Naive thymus-derived CD8-positive, alpha-beta T cell (primary cell): ENCODE measurements at regions not wholly inside any gene's neighbourhood (a gene's known extent, or its start where the extent isn't known, plus 50 kb on each side); places are given as distances from the start of the nearest gene placed in this dataset.
"Not testable (repeated sequence)": the region's sequence is repeated elsewhere in the genome, so short reads cannot be mapped to it uniquely, and the experiment has no call there.

Source experiments
- ATAC-seq, 2 donors: fragments of 150-1000 bp; cut with Tn5 transposase in 1 of 2; sonication (Bioruptor Pico), chemical (Tn5 transposase) in 1 of 2; 1 replicate in 1 of 2; 2 replicates in 1 of 2; pipeline ENCODE4 v1.10.0; 2021; ENCODE audit warnings: mild to moderate bottlenecking in 2 of 2, moderate library complexity in 2 of 2
- POLR2A ChIA-PET: fragments of 350-600 bp; sonication (Branson Sonifier 250); formaldehyde crosslinking; loops from one replicate; lab custom pipeline; 2021; ENCODE audit warnings: antibody characterized with exemption; lab: Charles Lee
- DNase-seq, 10 donors: peaks; one replicate each; pipeline versions ENCODE4 v3.0.0 to v3.0.0-alpha.2; 2020 to 2022
- H3K27ac Mint-ChIP-seq, 10 donors: one replicate each; pipeline ENCODE4 v1.8.0; 2020 to 2022; ENCODE audit warnings: mild to moderate bottlenecking in 10 of 10, mixed read lengths in 10 of 10, moderate library complexity in 4 of 10, inconsistent platforms in 1 of 10
- H3K27me3 Mint-ChIP-seq, 5 donors: one replicate each; pipeline ENCODE4 v1.8.0; 2021 to 2022; ENCODE audit warnings: mixed read lengths in 5 of 5
- H3K36me3 Mint-ChIP-seq, 3 donors: one replicate each; pipeline ENCODE4 v1.8.0; 2020 to 2022; ENCODE audit warnings: mixed read lengths in 3 of 3, mild to moderate bottlenecking in 2 of 3, inconsistent platforms in 1 of 3
- H3K4me1 Mint-ChIP-seq, 4 donors: one replicate each; pipeline ENCODE4 v1.8.0; 2021 to 2022; ENCODE audit warnings: mixed read lengths in 4 of 4
- H3K4me3 Mint-ChIP-seq, 10 donors: one replicate each; pipeline ENCODE4 v1.8.0; 2020 to 2022; ENCODE audit warnings: mild to moderate bottlenecking in 10 of 10, mixed read lengths in 10 of 10, moderate library complexity in 6 of 10, inconsistent platforms in 1 of 10
- H3K9me3 Mint-ChIP-seq, 9 donors: one replicate each; pipeline ENCODE4 v1.8.0; 2020 to 2022; ENCODE audit warnings: mixed read lengths in 9 of 9, mild to moderate bottlenecking in 3 of 9, inconsistent platforms in 1 of 9, moderate library complexity in 1 of 9

DNA sequence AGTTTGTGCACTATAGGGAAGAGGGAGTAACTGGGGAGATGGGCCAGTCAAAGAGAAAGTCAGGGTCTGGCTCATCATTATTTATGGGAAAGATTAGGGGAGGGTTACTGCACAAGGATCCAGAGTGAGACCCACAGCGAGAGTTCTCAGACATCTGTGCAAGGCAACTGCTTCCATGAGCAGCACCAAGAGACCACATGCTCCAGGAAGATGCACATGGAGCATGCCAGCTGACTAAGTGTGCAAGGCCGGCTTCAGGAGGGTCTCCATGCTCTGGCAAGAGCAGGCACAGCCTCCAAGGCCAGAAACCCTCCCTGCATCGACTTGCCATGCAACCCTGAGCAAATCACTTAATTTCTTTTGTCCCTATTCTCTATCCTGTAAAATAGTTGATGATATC is 616.9 kb downstream of the CSNK1G3 start:
- DNase-seq = no peak
- POLR2A ChIA-PET = no interaction called here
- Mint-ChIP-seq H3K27me3 (no peaks in the 10 kb centered on the region), H3K27ac (no peak overlapping the region), H3K4me3 (no peak overlapping the region), H3K4me1 (no peaks in the 10 kb centered on the region), H3K36me3 (no peaks in the 10 kb centered on the region), H3K9me3 (peaks cover 0 to 2% (median 0%) of the 10 kb centered on the region in 9 donors)
- ATAC-seq = no peak

DNA sequence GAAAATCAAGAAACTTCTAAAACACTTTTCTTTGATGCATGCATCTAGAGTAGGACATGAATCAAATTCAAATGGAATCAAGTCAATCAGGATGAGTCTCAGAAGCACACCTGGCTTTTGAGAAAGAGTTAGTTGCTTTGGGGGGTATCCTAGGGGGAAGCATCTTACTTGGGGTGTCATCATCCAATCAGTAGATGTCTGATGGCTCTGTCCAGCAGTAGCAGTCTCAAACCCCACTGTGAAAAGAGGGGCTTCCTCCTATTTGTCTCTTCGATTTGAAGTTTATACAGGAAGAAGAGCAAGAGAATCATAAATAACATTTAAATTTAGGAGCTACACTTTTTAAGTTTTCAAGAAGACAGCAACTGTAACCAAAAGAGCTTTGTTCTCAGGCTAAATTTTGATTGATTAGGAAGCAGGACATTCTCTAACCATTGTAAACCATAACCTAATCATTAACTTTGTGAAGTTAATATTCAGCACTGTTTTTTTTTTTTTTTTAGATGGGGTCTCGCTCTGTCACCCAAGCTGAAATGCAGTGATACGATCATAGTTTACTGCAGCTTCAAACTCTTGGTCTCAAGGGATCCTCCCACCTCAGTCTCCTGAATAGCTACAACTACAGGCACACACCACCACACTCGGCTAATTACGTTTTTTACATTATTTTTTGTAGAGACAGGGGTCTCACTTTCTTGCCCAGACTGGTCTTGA is 614.7 kb downstream of the CSNK1G3 start:
- Mint-ChIP-seq H3K27me3 (no peaks in the 10 kb centered on the region), H3K9me3 (peaks cover 0 to 3% (median 0%) of the 10 kb centered on the region in 9 donors), H3K36me3 (no peaks in the 10 kb centered on the region), H3K4me1 (no peaks in the 10 kb centered on the region), H3K27ac (no peak overlapping the region), H3K4me3 (no peak overlapping the region)
- DNase-seq (no peak), ATAC-seq (no peak)
- POLR2A ChIA-PET = no interaction called here

GRCh38 chr5:124124711-124125229 is 612.8 kb downstream of the CSNK1G3 start:
- Mint-ChIP-seq H3K4me1 (no peaks in the 10 kb centered on the region), H3K27ac (no peak overlapping the region), H3K9me3 (peaks cover 0 to 16% (median 0%) of the 10 kb centered on the region in 9 donors), H3K4me3 (no peak overlapping the region), H3K36me3 (no peaks in the 10 kb centered on the region), H3K27me3 (no peaks in the 10 kb centered on the region)
- no peak for ATAC-seq
- no peak for DNase-seq
- POLR2A ChIA-PET = no interaction called here

DNA sequence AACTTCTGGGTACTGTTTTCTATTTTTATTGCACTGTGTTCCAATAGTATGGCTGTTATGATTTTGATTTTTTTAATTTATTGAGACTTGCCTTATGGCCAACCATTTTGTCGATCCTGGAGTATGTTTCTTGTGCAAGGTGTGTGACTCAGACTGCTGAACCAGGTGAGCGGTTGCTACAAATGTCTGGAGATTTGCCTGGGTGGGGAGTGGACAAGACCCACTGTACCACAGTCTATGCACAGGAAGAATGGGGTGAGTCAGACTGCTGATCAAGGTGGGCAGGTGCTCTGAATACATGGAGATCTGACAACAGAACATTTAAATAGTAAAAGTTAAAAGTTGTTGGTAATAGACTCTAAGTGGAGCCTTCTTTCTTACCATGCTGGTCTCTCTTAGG is 609.2 kb downstream of the CSNK1G3 start:
- DNase-seq (no peak), ATAC-seq (no peak)
- no peaks in the 10 kb centered on the region for H3K27me3 Mint-ChIP-seq
- no peak overlapping the region for H3K27ac Mint-ChIP-seq
- POLR2A ChIA-PET = no interaction called here
- no peak overlapping the region for H3K4me3 Mint-ChIP-seq
- no peaks in the 10 kb centered on the region for H3K36me3 Mint-ChIP-seq
- no peaks in the 10 kb centered on the region for H3K4me1 Mint-ChIP-seq
- H3K9me3 Mint-ChIP-seq = peaks cover 0 to 16% (median 2%) of the 10 kb centered on the region in 9 donors

- POLR2A ChIA-PET = no interaction called here
- DNase-seq (no peak), ATAC-seq (no peak)
- Mint-ChIP-seq H3K36me3 (no peaks in the 10 kb centered on the region), H3K4me1 (no peaks in the 10 kb centered on the region), H3K4me3 (no peak overlapping the region), H3K9me3 (peaks cover 0 to 6% (median under 1%) of the 10 kb centered on the region in 9 donors), H3K27ac (no peak overlapping the region), H3K27me3 (no peaks in the 10 kb centered on the region)
Measured at GRCh38 chr5:124114911-124115310, 602.9 kb downstream of the CSNK1G3 start.

- no peak overlapping the region for H3K4me3 Mint-ChIP-seq
- POLR2A ChIA-PET = no interaction called here
- H3K9me3 Mint-ChIP-seq = peaks cover 0 to 5% (median 0%) of the 10 kb centered on the region in 9 donors
- no peak overlapping the region for H3K27ac Mint-ChIP-seq
- H3K27me3 Mint-ChIP-seq = no peaks in the 10 kb centered on the region
- no peak for ATAC-seq
- no peaks in the 10 kb centered on the region for H3K36me3 Mint-ChIP-seq
- H3K4me1 Mint-ChIP-seq = no peaks in the 10 kb centered on the region
- no peak for DNase-seq
Measured at GRCh38 chr5:124111886-124112285, 599.9 kb downstream of the CSNK1G3 start.

DNA sequence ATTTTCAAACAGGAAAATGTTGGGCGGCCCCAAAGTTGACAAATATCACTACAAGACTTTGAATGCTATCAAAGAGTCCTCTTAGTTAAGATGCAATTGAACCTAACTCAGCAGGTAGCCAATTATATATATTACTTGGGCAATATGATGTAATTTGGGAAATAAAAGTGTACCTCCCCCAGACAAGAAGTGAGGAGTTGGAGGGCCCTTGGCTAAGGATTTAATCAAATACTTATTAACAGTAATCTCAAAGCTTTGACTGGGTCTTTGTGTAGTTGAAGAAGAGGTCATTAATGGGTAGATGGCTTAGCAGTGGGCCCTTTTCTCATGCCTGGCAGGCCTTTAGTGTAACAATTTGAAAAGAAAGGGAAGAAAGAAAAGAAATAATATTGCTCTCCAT is 599.0 kb downstream of the CSNK1G3 start:
- H3K4me1 Mint-ChIP-seq = no peaks in the 10 kb centered on the region
- DNase-seq = no peak
- H3K27me3 Mint-ChIP-seq = no peaks in the 10 kb centered on the region
- H3K36me3 Mint-ChIP-seq = no peaks in the 10 kb centered on the region
- no peak overlapping the region for H3K4me3 Mint-ChIP-seq
- POLR2A ChIA-PET = no interaction called here
- H3K9me3 Mint-ChIP-seq = peaks cover 0 to 3% (median 0%) of the 10 kb centered on the region in 9 donors
- no peak overlapping the region for H3K27ac Mint-ChIP-seq
- no peak for ATAC-seq

GRCh38 chr5:124105326-124105725 is 593.3 kb downstream of the CSNK1G3 start:
- H3K4me1 Mint-ChIP-seq = no peaks in the 10 kb centered on the region
- no peak for ATAC-seq
- no peak overlapping the region for H3K4me3 Mint-ChIP-seq
- H3K36me3 Mint-ChIP-seq = no peaks in the 10 kb centered on the region
- H3K9me3 Mint-ChIP-seq = peaks cover 0 to 4% (median 0%) of the 10 kb centered on the region in 9 donors
- no peak for DNase-seq
- POLR2A ChIA-PET = no interaction called here
- H3K27ac Mint-ChIP-seq = no peak overlapping the region
- H3K27me3 Mint-ChIP-seq = no peaks in the 10 kb centered on the region

DNA sequence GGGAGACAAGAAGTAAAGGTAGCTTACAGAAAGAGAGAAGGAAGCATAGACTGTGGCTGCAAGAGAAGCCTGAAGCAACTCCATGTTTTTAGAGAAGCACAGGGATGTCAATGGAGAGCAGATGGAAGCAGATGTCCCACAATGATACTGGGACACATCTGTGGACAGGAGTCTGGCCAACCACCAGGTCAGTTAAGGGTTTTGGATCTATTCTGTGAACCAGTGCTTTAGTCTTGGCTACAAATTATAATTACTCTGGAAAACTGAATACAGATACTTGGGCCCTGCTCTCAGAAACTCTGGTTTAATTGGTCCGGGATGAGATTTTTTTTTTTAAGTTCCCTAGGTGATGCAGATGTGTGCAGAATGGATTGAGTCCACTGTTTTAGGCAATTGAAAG is 592.8 kb downstream of the CSNK1G3 start:
- Mint-ChIP-seq H3K27ac (no peak overlapping the region), H3K4me3 (no peak overlapping the region), H3K4me1 (no peaks in the 10 kb centered on the region), H3K36me3 (no peaks in the 10 kb centered on the region), H3K9me3 (peaks cover 0 to 4% (median 0%) of the 10 kb centered on the region in 9 donors), H3K27me3 (no peaks in the 10 kb centered on the region)
- POLR2A ChIA-PET = no interaction called here
- no peak for DNase-seq
- no peak for ATAC-seq

DNA sequence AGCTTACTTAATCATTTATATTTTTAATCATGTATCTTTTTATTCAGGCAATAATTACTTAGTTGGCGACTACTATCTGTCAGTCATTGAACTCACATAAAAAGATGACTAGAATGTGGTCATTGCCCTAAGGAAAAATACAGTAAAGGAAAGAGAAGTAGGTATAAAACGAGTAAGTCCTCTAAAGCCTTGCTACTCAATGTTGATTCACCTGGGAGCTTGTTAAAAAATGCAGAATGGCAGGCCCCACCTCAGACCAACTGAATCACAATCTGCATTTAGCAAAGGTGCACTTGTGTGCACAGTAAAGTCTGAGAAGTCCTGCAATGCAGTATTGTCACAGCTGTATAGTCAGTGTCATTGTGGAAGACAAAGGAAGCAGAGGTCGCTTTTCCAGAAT is 592.4 kb downstream of the CSNK1G3 start:
- H3K4me1 Mint-ChIP-seq = no peaks in the 10 kb centered on the region
- no peak overlapping the region for H3K4me3 Mint-ChIP-seq
- no peak overlapping the region for H3K27ac Mint-ChIP-seq
- ATAC-seq = no peak
- POLR2A ChIA-PET = no interaction called here
- H3K9me3 Mint-ChIP-seq = peaks cover 0 to 4% (median 0%) of the 10 kb centered on the region in 9 donors
- H3K27me3 Mint-ChIP-seq = no peaks in the 10 kb centered on the region
- no peak for DNase-seq
- no peaks in the 10 kb centered on the region for H3K36me3 Mint-ChIP-seq

DNA sequence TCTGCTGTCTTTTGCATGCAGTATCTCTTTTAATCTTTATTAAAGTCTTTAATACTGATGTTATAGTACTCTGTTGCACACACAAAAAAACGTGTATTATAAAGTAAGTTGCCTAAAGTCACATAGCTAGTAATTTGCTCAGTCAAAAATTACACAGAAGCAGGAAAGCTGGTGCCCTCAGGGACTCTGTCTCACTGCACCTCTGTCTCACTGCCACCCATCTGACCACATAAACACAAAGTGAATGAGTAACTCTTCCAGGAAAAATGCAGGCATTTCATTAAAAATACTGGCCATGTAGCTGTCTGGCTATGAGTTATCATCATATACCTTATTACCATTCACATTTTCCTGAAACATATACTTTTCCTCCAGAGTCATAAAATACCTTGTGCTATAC is 591.7 kb downstream of the CSNK1G3 start:
- Mint-ChIP-seq H3K36me3 (no peaks in the 10 kb centered on the region), H3K4me3 (no peak overlapping the region), H3K27me3 (no peaks in the 10 kb centered on the region), H3K4me1 (no peaks in the 10 kb centered on the region), H3K9me3 (peaks cover 0 to 4% (median 0%) of the 10 kb centered on the region in 9 donors), H3K27ac (no peak overlapping the region)
- DNase-seq (no peak), ATAC-seq (no peak)
- POLR2A ChIA-PET = no interaction called here

GRCh38 chr5:124103056-124103455 is 591.1 kb downstream of the CSNK1G3 start:
- H3K27ac Mint-ChIP-seq, ATAC-seq, H3K4me3 Mint-ChIP-seq, H3K27me3 Mint-ChIP-seq, DNase-seq, H3K4me1 Mint-ChIP-seq, POLR2A ChIA-PET, H3K9me3 Mint-ChIP-seq, H3K36me3 Mint-ChIP-seq: not testable (repeated sequence)

DNA sequence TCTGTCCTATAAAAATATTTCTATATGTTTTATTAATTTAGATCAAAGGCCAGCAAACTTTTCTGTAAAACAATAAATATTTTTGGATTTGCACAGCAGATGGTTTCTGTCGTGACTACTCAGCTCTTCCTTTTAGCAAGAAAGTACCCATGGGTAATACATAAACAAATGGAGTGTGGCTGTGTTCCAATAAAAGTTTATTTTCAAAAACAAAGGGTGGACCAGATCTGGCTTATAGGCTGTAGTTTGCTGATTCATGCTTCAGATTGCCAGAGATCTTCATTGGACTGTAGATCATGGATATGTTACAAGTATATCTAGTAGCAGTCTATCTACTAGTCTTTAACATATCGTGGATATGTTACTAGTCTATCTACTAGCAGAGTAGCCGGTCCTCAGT is 590.5 kb downstream of the CSNK1G3 start:
- POLR2A ChIA-PET = no interaction called here
- H3K4me3 Mint-ChIP-seq = no peak overlapping the region

DNA sequence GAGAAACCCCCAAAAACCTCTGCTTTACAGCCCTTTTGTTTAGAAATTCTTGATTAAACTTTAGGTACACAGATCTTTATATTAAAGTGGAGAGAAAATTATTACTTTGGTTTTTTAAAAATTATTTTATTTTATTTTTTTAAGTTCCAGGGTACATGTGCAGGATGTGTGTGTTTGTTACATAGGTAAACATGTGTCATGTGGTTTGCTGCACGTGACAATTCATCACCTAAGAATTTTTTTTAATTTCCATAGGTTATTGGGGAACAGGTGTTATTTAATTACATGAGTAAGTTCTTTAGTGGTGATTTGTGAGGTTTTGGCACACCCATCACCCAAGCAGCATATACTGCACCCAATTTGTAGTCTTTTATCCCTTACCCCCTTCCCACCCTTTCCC is 581.7 kb downstream of the CSNK1G3 start:
- peaks cover 0 to 12% (median 0%) of the 10 kb centered on the region in 9 donors for H3K9me3 Mint-ChIP-seq
- DNase-seq (no peak), ATAC-seq (no peak)
- no peaks in the 10 kb centered on the region for H3K36me3 Mint-ChIP-seq
- H3K4me3 Mint-ChIP-seq = no peak overlapping the region
- H3K27ac Mint-ChIP-seq = no peak overlapping the region
- H3K4me1 Mint-ChIP-seq = no peaks in the 10 kb centered on the region
- POLR2A ChIA-PET = no interaction called here
- H3K27me3 Mint-ChIP-seq = peaks cover 0 to 1% (median 0%) of the 10 kb centered on the region in 5 donors

More for the DNA sequence above, 590.5 kb downstream of the CSNK1G3 start:
- Mint-ChIP-seq H3K36me3 (no peaks in the 10 kb centered on the region), H3K27me3 (peaks cover 0 to 1% (median 0%) of the 10 kb centered on the region in 5 donors), H3K4me1 (no peaks in the 10 kb centered on the region), H3K9me3 (peaks cover 0 to 4% (median 0%) of the 10 kb centered on the region in 9 donors), H3K27ac (no peak overlapping the region)
- ATAC-seq = no peak
- DNase-seq = no peak
